Pancreas (tissue), 10 donors: ENCODE measurements at regions not wholly inside any gene's neighbourhood (a gene's known extent, or its start where the extent isn't known, plus 50 kb on each side); places are given as distances from the start of the nearest gene placed in this dataset.

Experiments used
- ATAC-seq, 4 donors: fragments of 200-7000 bp; cut with Tn5 transposase; one replicate each; pipeline versions ENCODE4 v1.8.0 to v1.9.1; 2020; ENCODE audit warnings: mild to moderate bottlenecking in 4 of 4, moderate library complexity in 4 of 4
- DNase-seq, 6 donors: peaks; one replicate each; pipeline ENCODE4 v3.0.0-alpha.2; 2020
- FAIRE-seq: peaks from 2 replicates; lab custom pipeline; 2012; peaks lifted over from hg19 to GRCh38; lab: Jason Lieb, UNC
- H3K27ac ChIP-seq, 4 donors: fragments of 200-600 bp; sonication (generic); 1 replicate in 3 of 4; 2 replicates in 1 of 4; pipeline versions ENCODE4 v1.5.0 to v1.8.0; 2020
- H3K27me3 ChIP-seq, 4 donors: fragments of 200-600 bp; one replicate each; pipeline ENCODE4 v1.8.0; 2021
- H3K36me3 ChIP-seq, 3 donors: fragments of 200-600 bp; sonication (generic) in 1 of 3; one replicate each; pipeline versions ENCODE4 v1.5.0 to v1.8.0; 2020 to 2021
- H3K4me1 ChIP-seq, 3 donors: fragments of 200-600 bp; one replicate each; pipeline ENCODE4 v1.8.0; 2021
- H3K4me3 ChIP-seq, 4 donors: fragments of 200-600 bp; sonication (generic) in 2 of 4; one replicate each; pipeline versions ENCODE4 v1.5.0 to v1.8.0; 2020 to 2021
- H3K9me3 ChIP-seq, 4 donors: fragments of 200-600 bp; one replicate each; pipeline ENCODE4 v1.8.0; 2021
- CTCF ChIP-seq, 4 donors: fragments of 200-600 bp; sonication (generic) in 3 of 4; IDR thresholded peaks; one replicate each; pipeline versions ENCODE4 v1.5.0 to v1.8.0; 2021; ENCODE audit warnings: antibody characterized with exemption in 4 of 4
- WGBS, 2 donors: extraction: QIAGEN DNeasy Blood & Tissue Kit; methylation state at CpG; one replicate each; pipeline ENCODE4 v1.1.7; 2013; 5-methylcytosine and 5-hydroxymethylcytosine counted together
- intact Hi-C, 3 donors: fragments of 100-400 bp; cut with DNase I; formaldehyde crosslinking; loops; one replicate each; pipeline versions ENCODE4 v1.11.1 to v1.14.2; 2022
- donor health status: healthy with polysubstance abuse.
- donor health status: DM: no; HTN: no; CAD: no; lungs with moderate emphysema.
- donor health status: DM: no; HTN: no; CAD: no.
- donor health status: control.
- donor health status: control.
- donor health status: Bipolar disorder and iron deficiency.
- donor health status: DM: yes; HTN: yes; CAD: no.
- donor health status: DM: no; HTN: no; CAD: no.
- donor health status: DM: no; HTN: no; CAD: no.
- donor health status: DM: yes; HTN: yes; CAD: no.

GRCh38 chr6:1116149-1116548 lies 195.7 kb upstream of the FOXQ1 start:
- Histone ChIP-seq H3K36me3 (no peaks in the 10 kb centered on the region), H3K4me3 (no peak overlapping the region), H3K27ac (no peak overlapping the region), H3K9me3 (no peaks in the 10 kb centered on the region), H3K27me3 (no peaks in the 10 kb centered on the region), H3K4me1 (no peaks in the 10 kb centered on the region)
- intact Hi-C loops = no loop called here
- no peak for TF ChIP-seq CTCF (IDR thresholded peaks at IDR 0.05)
- FAIRE-seq (no peak), DNase-seq (no peak), ATAC-seq (no peak)
- WGBS, 2 donors = 87 to 99% methylated on average over 3 of the region's 3 CpGs

- 58 to 61% methylated on average over 7 of the region's 7 CpGs for WGBS, 2 donors
- ATAC-seq (peak in 1 of 4 donors; percentile 50), DNase-seq (no peak), FAIRE-seq (no peak)
- intact Hi-C loops = no loop called here
- Histone ChIP-seq H3K36me3 (no peaks in the 10 kb centered on the region), H3K27ac (peak overlapping the region in 2 of 4 donors; percentile 34 to 51), H3K9me3 (no peaks in the 10 kb centered on the region), H3K27me3 (no peaks in the 10 kb centered on the region), H3K4me1 (no peaks in the 10 kb centered on the region), H3K4me3 (no peak overlapping the region)
- TF ChIP-seq CTCF (IDR thresholded peaks at IDR 0.05) = no peak
Observed at GRCh38 chr6:1113916-1114540, 197.9 kb upstream of the FOXQ1 start.

- no peak overlapping the region for H3K4me3 ChIP-seq
Observed at GRCh38 chr6:1111361-1111760, 200.5 kb upstream of the FOXQ1 start.

GRCh38 chr6:1110941-1111349 lies 201.0 kb upstream of the FOXQ1 start:
- ATAC-seq (peak; percentile 31 to 54 (median 48)), DNase-seq (no peak), FAIRE-seq (no peak)
- Histone ChIP-seq H3K4me3 (no peak overlapping the region), H3K27me3 (no peaks in the 10 kb centered on the region), H3K4me1 (no peaks in the 10 kb centered on the region), H3K36me3 (no peaks in the 10 kb centered on the region), H3K9me3 (no peaks in the 10 kb centered on the region), H3K27ac (peak overlapping the region in 1 of 4 donors; percentile 32)
- intact Hi-C loops = no loop called here
- TF ChIP-seq CTCF (IDR thresholded peaks at IDR 0.05) = no peak
- WGBS, 2 donors = 57 to 71% methylated on average over 12 of the region's 12 CpGs

More at GRCh38 chr6:1111361-1111760, 200.5 kb upstream of the FOXQ1 start:
- Histone ChIP-seq H3K4me1 (no peaks in the 10 kb centered on the region), H3K27ac (peak overlapping the region in 1 of 4 donors; percentile 32), H3K36me3 (no peaks in the 10 kb centered on the region), H3K9me3 (no peaks in the 10 kb centered on the region), H3K27me3 (no peaks in the 10 kb centered on the region)
- intact Hi-C loops = no loop called here
- TF ChIP-seq CTCF (IDR thresholded peaks at IDR 0.05) = no peak
- no peak for FAIRE-seq
- DNase-seq = no peak
- WGBS, 2 donors = 42 to 52% methylated on average over 6 of the region's 6 CpGs
- peak in 2 of 4 donors; percentile 22 to 37 for ATAC-seq

- DNase-seq = no peak
- 89 to 94% methylated on average over 2 of the region's 2 CpGs for WGBS, 2 donors
- no peak for FAIRE-seq
- no peak for ATAC-seq
- intact Hi-C loops = no loop called here
- Histone ChIP-seq H3K36me3 (no peaks in the 10 kb centered on the region), H3K9me3 (no peaks in the 10 kb centered on the region), H3K4me1 (no peaks in the 10 kb centered on the region), H3K27me3 (no peaks in the 10 kb centered on the region), H3K4me3 (no peak overlapping the region), H3K27ac (no peak overlapping the region)
- TF ChIP-seq CTCF (IDR thresholded peaks at IDR 0.05) = no peak
Observed at GRCh38 chr6:1110164-1110563, 201.7 kb upstream of the FOXQ1 start.
